ENCODE measurements at regions not wholly inside any gene's neighbourhood (a gene's known extent, or its start where the extent isn't known, plus 50 kb on each side); places are given as distances from the start of the nearest gene placed in this dataset.
"Not testable (repeated sequence)": the region's sequence is repeated elsewhere in the genome, so short reads cannot be mapped to it uniquely, and the experiment has no call there.

DNA sequence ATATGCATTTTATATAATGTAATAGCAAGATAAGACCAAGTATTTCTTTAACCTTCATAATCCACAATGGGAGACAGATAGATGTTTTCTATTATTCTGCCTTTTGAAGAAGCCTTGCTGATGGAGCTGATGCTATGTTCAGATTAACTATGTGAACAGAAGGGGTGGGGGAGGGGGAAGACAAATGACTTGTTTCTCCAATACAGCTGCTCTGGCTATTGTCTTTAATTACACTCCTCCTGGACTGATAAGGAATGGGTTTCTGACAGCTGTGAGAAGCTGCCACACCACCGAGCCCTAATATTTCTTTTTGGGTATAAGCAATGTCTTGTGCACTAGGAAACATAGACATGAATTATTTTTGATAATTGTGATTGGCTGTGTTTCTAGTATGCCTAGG, 62.0 kb downstream of the CAVIN4 start:
- no peak for ATAC-seq

DNA sequence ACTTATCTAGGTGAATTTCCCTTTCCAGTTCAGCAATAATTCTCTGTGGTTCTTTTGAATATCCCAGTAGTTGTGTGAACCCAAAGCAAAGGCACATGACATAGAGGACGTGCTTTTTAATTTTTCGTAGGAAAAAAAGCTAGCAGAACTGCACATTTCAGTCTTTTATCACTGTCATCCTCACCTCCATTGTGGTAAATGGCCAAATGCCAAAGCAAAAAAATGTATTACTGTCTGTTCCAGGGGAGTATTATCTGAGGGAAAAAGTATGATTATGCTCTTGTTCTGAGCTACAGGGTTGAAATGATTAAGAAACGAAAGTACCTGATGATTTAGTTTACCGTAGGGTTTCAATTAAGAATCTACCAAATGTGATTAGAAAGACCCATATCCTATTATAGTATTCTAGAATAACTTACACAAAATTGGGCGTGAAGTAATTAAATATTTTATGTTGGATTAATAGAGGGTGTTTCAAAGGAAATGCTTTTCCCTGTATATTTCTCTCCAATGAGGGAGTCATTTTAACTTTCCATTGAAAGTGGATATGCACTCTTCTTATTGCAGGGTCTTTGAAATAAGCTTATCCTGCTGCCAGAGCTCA, 62.7 kb downstream of the CAVIN4 start:
- no peak for ATAC-seq

DNA sequence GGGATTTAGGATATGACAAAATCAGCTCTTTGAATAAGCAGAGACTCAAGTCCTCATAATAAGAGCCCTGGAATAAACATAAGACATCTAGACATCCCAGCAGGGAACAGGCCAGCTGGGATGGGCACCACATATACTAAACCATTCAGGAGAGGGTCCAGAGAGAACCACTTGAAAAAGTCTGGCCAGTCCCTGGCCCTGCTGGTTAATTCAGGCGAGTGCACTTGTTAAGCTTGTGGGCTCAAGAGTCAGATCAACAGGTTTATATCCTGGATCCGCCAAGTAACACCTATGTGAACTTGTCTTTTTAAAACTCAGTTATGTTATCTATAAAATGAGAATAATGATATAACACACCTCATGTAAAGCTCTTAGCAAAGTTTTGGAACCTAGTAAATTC, 63.3 kb downstream of the CAVIN4 start:
- no peak for ATAC-seq

DNA sequence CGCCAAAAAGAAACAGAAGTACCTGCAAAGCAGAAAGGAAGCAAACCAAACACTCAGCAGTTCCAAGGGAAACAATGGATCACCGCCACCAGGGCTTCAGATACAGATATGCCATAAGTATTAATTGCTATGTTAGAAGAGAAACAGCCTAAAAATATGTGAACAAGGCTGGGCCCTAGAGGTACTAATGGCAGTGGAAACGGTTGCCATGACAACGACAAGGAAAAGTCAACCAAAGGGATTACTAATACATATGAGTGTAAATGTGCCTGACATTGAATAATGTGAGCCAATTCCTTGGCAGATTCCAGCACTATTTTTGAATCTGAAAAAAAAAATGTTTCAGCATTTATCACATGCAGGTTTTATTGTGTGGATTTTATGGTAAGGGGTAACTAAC, 75.0 kb downstream of the CAVIN4 start:
- ATAC-seq = no peak

DNA sequence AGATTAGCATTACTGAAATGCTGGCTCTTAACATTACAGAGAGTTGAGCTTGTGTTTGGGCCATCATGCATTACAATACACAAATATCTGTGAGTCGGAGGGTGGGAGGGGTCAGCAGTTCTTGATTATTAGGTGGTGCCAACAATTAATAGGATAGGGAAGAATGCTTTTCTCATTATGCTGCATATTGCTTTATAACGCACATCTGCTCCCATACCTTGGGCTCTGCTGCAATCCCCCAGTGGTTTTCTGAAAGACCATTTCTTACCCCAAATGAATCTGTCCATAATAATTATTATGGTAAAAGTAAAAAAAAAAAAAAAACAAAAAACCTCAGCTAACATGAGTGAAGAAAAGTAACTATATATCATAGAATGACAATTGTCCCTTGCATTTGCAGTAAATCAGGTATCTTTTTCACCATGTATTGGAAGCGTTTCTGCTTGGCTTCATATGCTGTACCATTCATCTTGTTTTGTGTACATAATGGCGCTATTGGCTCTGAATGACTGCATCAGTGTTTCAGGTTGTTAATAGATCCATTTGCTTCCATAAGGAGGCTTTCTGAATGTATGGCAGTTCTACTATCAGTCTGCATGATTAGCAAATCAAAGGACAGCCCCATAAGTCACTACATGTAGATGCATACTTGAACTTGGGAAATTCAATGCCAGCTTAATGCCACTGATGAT, 75.9 kb downstream of the CAVIN4 start:
- ATAC-seq = no peak

DNA sequence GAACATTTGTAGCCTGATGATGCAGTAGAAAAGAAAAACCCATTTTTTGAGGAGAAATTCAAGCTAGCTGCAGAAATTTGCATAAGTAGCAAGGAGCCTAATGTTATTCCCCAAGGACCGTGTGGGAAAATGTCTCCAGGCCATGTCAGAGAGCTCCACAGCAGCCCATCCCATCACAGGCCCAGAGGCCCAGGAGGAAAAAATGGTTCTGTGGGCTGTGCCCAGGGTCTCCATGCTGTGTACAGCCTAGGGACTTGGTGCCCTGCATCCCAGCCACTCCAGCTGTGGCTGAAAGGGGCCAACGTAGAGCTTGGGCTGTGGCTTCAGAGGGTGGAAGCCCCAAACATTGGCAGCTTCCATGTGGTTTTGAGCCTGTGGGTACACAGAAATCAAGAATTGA, 79.0 kb downstream of the CAVIN4 start:
- ATAC-seq = not testable (repeated sequence)

DNA sequence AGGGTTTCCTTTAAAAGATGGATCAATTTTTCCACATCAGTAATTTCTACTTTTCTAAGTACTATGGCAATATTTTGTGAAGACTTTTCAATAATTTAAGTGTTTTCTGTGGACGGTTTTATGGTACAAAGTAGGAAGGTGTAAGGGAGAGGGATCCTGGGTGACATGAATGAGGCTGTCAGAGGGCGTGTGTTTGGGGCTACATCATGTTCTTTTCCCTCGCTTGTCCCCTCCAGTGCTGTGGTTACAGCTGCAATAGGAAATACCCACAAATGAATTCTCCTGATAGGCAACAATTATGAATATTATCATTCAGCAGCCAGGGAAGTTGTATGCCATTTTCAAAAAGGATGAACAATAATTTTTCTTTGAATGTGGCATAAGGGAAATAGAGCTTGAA, 83.8 kb downstream of the CAVIN4 start:
- ATAC-seq = no peak

DNA sequence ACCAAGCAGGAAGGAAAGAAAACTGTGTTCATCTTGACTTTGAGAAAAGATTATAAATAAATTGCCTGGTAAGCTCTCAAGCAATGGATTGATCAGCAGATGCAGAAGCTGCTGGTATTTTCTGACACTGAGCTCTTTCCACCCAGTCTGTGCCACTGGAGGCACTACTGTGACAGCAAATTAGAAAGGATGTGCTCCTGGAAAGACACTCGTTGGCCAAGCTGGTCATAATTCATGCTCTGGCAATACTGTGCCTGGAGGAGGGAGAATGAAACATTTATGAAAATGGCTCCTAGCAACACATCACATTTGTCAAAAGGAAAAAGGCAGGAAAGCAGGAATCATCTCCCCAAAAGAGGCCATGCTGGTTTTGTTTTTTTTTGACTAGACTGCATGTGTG, 84.2 kb downstream of the CAVIN4 start:
- no peak for ATAC-seq

DNA sequence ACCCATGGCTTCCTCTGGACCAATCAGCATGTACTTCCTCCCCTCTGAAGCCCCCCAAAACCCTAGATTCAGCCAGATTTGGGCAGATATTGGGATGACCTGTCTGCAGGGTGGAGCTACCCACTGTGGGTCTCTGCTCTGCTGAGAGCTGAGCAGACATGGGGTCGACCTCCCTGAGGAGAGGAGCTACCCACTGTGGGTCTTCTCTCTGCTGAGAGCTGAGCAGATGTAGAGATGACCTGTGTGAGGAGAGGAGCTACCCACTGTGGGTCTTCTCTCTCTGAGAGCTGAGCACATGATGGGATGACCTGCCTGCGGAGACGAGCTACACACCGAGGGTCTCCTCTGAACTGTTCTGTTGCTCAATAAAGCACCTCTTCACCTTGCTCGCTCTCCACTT, 89.6 kb downstream of the CAVIN4 start:
- no peak for ATAC-seq

DNA sequence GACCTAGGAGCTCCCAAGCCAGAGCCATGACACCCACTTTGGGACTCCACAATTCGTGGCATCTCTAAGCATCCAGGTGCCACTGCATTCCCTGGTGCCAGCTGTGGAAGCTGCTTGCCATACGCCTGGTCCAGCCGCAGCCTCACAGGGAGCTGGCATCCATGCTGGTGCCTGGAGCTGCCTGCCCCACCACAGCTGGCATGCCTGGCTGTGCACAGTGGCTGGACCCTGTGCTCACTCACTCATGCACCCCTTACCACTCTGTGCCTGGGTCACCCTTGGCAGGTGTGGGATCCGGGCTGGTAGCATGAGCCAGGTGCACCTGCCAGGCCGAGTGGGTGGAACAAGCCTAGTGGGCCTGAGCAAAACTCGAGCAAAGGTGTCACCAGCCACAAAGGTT, 90.1 kb downstream of the CAVIN4 start:
- ATAC-seq = no peak

DNA sequence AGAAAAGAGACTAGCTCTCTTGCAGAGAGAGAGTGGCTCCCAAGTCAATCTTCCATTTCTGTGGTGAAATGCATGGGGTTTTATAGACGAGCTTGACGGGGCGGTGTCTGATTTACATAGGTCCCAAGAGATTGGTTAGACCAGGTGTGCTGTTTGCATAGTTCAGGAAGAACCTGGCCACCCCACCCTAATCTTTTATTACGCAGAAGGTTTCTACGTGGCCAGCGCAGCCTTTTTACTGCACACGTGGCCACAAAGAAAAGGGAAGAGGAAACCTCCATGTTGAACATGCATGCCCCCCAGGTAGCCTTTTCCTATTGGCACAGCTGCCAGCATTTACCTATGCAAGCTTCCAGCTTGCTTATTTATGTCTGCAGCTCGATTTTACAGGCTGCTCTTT, 92.1 kb downstream of the CAVIN4 start:
- ATAC-seq = no peak

DNA sequence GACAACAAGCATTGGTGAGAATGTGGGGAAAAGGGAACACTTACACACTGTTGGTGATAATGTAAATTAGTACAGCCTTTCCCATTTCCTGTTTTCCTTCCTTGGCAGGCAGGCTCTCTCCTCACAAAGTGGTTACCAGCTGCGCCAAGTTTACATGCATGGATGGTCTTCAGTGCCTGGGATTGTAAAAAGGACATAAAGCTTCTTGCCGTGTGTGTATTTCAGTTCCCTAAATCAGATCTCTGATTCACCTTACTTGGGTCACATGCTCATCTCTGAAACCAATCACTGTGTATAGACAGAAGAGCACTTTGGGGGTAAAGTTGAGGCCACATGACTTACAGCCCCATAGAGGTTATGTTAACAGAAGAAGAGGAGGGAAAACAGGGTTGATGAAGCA, 92.8 kb downstream of the CAVIN4 start:
- ATAC-seq = no peak

DNA sequence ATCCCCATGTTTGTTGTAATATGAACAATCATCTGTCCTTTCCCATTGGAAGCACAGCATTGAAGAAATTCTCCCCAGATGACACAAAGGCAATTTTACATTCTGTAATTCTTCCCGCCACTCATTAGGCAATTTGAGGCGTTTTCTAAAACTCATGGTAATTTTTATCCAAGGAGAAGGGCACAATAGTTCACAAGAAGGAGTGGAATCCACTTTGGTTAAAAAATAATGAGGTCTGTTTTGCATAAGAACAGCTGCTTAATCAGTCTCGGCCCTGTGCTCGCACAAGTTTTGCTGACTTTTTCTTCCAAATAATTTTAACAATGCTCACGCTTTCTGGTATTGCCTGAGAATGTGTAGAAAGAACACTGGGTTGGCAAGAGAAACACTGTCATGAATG, 94.0 kb downstream of the CAVIN4 start:
- ATAC-seq = no peak

DNA sequence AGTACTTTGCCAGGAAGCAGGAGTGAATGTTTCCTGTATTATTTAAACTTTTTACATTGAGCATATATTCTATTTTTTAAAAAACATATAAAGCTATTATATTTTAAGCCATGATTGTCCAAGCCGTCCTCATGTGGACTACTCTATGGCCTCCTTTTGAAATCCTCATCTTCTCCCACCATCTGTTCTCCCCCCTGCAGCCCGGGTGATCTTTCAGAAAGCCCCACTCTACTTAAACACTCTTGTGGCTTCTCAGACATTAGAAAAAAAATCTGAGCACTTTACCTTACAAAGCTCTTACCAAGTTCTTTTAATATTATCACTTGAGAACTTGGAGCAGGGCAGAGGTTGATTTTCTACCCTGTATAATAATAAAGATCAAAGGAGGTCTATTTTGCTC, 95.4 kb downstream of the CAVIN4 start:
- ATAC-seq = no peak

DNA sequence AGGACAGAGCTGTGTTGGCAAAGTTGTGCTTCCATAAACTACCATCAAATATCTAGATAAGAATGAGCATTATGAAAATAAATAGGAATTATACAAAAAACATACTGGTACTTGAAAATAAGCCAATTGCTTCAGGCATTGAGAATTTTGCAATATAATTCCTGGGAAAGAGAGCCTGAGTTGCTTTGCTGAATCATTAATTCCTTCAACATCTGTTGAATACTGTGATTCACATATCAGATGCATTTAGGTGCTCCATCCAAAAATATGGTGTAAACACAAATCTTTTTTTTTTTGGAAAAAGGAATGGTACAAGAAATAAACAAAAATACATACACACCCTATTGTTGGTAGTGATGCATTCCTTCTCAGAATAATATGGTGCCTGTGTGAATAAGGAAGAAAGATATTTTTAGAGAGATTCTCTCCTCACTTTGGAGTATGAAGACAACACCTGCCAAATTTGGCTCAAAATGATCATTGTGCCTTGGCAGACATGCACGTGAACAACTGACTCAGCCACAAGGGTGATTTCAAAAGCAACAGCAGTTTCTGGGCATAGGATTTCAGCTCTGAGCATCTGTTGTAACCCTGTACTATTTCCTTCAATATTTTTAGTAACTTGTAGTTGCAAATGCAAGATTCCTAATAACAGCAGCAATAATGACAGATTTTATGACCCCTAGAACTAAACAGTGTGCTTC, 96.7 kb downstream of the CAVIN4 start:
- no peak for ATAC-seq

DNA sequence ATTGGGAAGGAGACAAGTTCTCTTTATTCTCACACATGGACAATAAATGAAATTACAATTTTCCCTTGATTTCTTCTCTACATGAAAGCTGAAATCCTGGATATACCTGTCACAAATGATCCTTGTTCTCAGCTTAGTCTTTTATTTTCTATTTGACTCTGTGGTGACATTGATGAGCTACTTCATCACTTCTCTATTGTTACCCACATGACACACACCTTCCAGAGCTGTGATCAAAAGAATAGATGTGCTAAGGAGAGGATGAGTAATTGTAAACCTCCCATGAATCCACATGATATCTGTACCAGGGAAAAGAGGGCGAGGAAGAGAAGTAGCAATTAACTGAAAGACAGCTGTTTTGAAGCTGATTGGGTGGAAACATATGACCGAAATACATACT, 102.0 kb downstream of the CAVIN4 start:
- no peak for ATAC-seq

DNA sequence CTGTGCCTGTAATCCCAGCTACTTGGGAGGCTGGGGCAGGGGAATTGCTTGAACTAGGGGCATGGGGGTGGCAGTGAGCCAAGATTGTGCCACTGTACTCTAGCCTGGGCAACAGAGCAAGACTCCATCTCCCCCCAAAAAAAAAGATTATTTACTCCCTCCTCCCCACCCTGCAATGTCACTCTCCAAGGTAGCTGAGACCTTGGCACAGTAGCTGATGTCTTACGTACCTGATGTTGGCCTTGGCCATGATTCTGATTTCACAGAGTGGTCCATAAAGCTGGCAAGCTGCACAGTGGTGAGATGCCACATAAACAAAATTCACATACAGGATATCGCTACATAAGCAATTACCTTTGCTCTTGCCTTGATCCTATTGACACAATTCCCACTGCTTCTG, 108.5 kb downstream of the CAVIN4 start:
- ATAC-seq = no peak

DNA sequence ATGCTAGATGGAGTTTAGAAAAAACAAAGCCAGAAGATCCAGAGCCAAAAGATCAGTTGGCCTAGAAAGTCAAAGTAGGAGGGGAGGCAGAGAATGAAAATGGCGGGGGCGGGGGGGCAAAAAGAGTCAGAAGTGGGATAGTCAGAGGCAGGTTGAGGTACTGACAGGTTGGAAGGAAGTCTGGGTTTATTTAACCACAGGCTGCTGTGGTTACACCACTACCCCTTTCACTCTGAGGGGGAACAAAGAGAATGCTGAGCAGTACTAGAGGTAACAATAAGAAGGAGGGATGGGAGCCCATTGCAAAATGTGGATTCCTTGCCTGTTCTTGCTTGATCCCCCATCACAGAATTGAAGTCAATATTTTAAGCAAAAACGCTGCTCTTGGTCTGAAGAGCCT, 111.8 kb downstream of the CAVIN4 start:
- no peak for ATAC-seq

DNA sequence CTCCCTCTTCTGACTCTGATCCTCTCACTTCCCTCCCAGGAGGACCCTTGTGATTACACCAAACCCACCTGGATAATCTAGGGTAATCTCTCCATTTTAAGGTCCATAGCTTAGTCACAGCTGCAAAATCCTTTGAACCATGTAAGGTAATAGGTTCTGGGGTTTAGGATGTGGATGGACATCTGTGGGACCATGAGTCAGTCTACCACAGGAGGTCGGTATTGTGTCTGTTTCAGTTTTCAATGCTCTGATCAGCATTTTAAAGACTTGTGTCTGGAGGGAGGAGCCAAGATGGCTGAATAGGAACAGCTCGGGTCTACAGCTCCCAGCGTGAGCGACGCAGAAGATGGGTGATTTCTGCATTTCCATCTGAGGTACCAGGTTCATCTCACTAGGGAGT, 112.6 kb downstream of the CAVIN4 start:
- ATAC-seq = no peak

DNA sequence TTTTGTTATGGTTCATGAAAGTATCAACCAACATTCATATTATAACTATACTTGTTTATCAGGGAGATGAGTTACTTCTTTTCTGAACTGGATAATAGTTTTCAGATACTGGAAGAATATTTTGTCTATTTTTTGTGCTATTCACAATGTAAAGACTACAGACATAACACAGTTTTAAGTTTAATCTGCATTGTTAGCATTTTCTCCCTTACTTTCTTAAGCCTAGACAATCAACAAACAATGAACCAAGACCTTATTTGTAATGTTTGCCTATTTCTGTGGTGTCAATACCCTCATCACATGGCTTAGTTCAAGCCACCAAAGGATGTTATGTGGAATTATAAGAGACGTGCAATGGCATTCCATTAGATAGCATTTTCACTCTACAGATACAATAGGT, 119.5 kb downstream of the CAVIN4 start:
- ATAC-seq = no peak

DNA sequence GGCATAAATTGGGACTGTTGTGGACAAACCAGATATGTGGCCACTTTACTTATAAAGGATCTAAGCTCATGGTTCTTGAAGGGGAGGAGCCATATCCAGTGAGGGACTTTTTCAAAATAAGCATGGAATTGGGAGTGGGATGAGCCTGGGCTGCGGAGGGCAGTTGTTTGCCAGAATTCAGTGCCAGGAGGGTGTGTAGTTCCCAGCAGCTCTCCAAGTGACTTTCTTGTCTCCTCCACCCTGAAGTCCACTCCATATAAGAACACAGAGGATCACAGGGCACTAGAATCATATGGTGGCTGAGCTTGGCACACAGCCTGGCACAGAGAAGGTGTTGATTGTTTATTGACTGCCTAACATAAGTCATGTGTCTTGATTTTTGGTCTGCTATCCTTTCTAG, 121.1 kb downstream of the CAVIN4 start:
- ATAC-seq = no peak

DNA sequence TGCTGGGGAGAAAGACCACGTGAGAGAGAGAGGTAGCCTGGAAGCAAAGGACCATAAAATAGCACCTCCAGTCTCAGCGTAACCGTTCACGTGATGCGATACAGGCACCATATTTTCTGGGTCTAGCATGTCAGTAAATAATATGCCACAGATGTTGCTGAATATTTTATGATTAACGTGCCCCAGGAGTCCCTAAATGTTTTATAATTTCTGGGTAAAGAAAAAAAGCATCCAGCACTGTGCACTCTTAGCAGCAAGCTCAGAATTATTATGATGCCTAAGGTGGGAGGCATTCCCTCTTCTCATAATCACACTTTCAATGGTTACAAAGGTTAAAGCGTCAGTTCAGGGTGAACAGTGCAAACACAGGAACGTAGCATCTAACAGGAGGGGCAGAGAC, 121.8 kb downstream of the CAVIN4 start:
- ATAC-seq = no peak

DNA sequence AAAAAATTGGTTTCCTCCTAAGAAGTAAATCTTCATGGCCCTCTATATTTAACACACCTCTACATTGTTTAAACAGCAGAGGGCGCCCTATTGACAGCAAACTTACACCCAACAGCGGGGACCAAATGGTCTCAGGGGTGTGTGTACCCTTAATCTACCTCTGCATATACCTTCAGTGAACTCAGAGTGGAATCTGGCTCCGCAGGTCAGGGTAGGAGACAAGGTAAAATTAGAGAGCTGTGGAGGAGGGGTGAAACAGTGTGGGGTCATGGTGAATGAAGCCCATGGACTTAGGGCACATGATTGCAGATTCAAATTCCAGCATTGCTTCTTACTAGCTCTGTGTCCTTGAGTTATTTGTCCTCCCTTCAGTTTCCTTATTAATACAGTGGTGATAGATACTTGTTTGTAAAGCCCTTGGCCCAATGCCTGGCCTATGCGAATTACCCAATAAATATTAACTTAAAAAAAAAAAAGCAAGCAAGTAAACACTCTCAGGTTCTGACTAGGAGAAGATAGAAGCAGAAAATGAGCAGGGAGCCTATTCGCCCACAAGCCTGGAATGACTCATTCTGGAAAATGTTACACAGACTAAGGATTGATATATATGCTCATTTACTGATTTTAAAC, 122.9 kb downstream of the CAVIN4 start:
- no peak for ATAC-seq
